ENCODE measurements at regions not wholly inside any gene's neighbourhood (a gene's known extent, or its start where the extent isn't known, plus 50 kb on each side); places are given as distances from the start of the nearest gene placed in this dataset.
A peak's percentile ranks its signal among the peaks of the same experiment; 100 is the strongest.
"Not testable (repeated sequence)": the region's sequence is repeated elsewhere in the genome, so short reads cannot be mapped to it uniquely, and the experiment has no call there.

GRCh38 chr10:53521046-53521445 is 748.5 kb upstream of the MBL2 start:
- Histone ChIP-seq H4K20me1 (ENCODE audit: insufficient read depth) (no peaks in the 10 kb centered on the region), H2AFZ (ENCODE audit: low read depth, low read length) (no peak overlapping the region), H3K9ac (ENCODE audit: low read length) (no peak overlapping the region), H3K4me2 (ENCODE audit: low read length) (no peak overlapping the region), H3K9me2 (ENCODE audit: insufficient read depth, low read length) (no peaks in the 10 kb centered on the region), H3K36me3 (ENCODE audit: insufficient read depth, low read length) (no peaks in the 10 kb centered on the region), H3K4me3 (ENCODE audit: low read length) (no peak overlapping the region), H3F3A (ENCODE audit: insufficient read depth, low read length, poor library complexity, severe bottlenecking) (no peaks in the 10 kb centered on the region), H3K79me2 (replicated peaks; ENCODE audit: insufficient read depth, low read length) (no peaks in the 10 kb centered on the region), H3K9me3 (ENCODE audit: low read length) (no peaks in the 10 kb centered on the region), H3K27me3 (ENCODE audit: insufficient read depth, low read depth, low read length) (no peaks in the 10 kb centered on the region), H3K27ac (ENCODE audit: low read length) (peak overlapping the region; percentile 15)
- TF ChIP-seq EP300 (conservative IDR thresholded peaks at IDR 0.05; ENCODE audit: poor library complexity, severe bottlenecking) (peak; percentile 92), MXI1 (conservative IDR thresholded peaks at IDR 0.05; ENCODE audit: poor library complexity, severe bottlenecking) (no peak), CTCF (IDR thresholded peaks at IDR 0.05; ENCODE audit: poor library complexity, severe bottlenecking) (no peak), RAD21 (conservative IDR thresholded peaks at IDR 0.05) (no peak), POLR2AphosphoS5 (IDR thresholded peaks at IDR 0.05) (peak; percentile 63)
- TF ChIP-seq, protein P1, sequence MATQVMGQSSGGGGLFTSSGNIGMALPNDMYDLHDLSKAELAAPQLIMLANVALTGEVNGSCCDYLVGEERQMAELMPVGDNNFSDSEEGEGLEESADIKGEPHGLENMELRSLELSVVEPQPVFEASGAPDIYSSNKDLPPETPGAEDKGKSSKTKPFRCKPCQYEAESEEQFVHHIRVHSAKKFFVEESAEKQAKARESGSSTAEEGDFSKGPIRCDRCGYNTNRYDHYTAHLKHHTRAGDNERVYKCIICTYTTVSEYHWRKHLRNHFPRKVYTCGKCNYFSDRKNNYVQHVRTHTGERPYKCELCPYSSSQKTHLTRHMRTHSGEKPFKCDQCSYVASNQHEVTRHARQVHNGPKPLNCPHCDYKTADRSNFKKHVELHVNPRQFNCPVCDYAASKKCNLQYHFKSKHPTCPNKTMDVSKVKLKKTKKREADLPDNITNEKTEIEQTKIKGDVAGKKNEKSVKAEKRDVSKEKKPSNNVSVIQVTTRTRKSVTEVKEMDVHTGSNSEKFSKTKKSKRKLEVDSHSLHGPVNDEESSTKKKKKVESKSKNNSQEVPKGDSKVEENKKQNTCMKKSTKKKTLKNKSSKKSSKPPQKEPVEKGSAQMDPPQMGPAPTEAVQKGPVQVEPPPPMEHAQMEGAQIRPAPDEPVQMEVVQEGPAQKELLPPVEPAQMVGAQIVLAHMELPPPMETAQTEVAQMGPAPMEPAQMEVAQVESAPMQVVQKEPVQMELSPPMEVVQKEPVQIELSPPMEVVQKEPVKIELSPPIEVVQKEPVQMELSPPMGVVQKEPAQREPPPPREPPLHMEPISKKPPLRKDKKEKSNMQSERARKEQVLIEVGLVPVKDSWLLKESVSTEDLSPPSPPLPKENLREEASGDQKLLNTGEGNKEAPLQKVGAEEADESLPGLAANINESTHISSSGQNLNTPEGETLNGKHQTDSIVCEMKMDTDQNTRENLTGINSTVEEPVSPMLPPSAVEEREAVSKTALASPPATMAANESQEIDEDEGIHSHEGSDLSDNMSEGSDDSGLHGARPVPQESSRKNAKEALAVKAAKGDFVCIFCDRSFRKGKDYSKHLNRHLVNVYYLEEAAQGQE (IDR thresholded peaks at IDR 0.05; ENCODE audit: borderline replicate concordance) = peak; percentile 62

- Histone ChIP-seq H3K36me3 (ENCODE audit: insufficient read depth, low read length) (no peaks in the 10 kb centered on the region), H3K79me2 (replicated peaks; ENCODE audit: insufficient read depth, low read length) (no peaks in the 10 kb centered on the region), H4K20me1 (ENCODE audit: insufficient read depth) (no peaks in the 10 kb centered on the region), H3K4me2 (ENCODE audit: low read length) (no peak overlapping the region), H2AFZ (ENCODE audit: low read depth, low read length) (no peak overlapping the region), H3K4me3 (ENCODE audit: low read length) (no peak overlapping the region), H3F3A (ENCODE audit: insufficient read depth, low read length, poor library complexity, severe bottlenecking) (no peaks in the 10 kb centered on the region), H3K9me3 (ENCODE audit: low read length) (no peaks in the 10 kb centered on the region), H3K9ac (ENCODE audit: low read length) (no peak overlapping the region), H3K9me2 (ENCODE audit: insufficient read depth, low read length) (no peaks in the 10 kb centered on the region), H3K27ac (ENCODE audit: low read length) (no peak overlapping the region), H3K27me3 (ENCODE audit: insufficient read depth, low read depth, low read length) (no peaks in the 10 kb centered on the region)
- TF ChIP-seq EZH2 (IDR thresholded peaks at IDR 0.05; ENCODE audit: borderline replicate concordance, insufficient read depth, low read length, poor library complexity, severe bottlenecking) (no peak), CTCF (IDR thresholded peaks at IDR 0.05; ENCODE audit: poor library complexity, severe bottlenecking) (no peak), TAF1 (IDR thresholded peaks at IDR 0.05; ENCODE audit: low read depth) (no peak), POLR2AphosphoS5 (IDR thresholded peaks at IDR 0.05) (no peak), RAD21 (conservative IDR thresholded peaks at IDR 0.05) (no peak), EP300 (conservative IDR thresholded peaks at IDR 0.05; ENCODE audit: poor library complexity, severe bottlenecking) (no peak), SMC3 (conservative IDR thresholded peaks at IDR 0.05; ENCODE audit: poor library complexity) (no peak), MXI1 (conservative IDR thresholded peaks at IDR 0.05; ENCODE audit: poor library complexity, severe bottlenecking) (no peak)
- TF ChIP-seq, protein P1 (IDR thresholded peaks at IDR 0.05; ENCODE audit: borderline replicate concordance) = no peak
These were observed 735.6 kb upstream of the MBL2 start for GRCh38 chr10:53508197-53508596.

GRCh38 chr10:53504492-53504891 is 731.9 kb upstream of the MBL2 start:
- H3K4me3 ChIP-seq (ENCODE audit: low read length); H3K9me3 ChIP-seq (ENCODE audit: low read length); H3K27ac ChIP-seq (ENCODE audit: low read length); H4K20me1 ChIP-seq (ENCODE audit: insufficient read depth); H3K27me3 ChIP-seq (ENCODE audit: insufficient read depth, low read depth, low read length); H3K9ac ChIP-seq (ENCODE audit: low read length); H3K9me2 ChIP-seq (ENCODE audit: insufficient read depth, low read length); H3K36me3 ChIP-seq (ENCODE audit: insufficient read depth, low read length); H2AFZ ChIP-seq (ENCODE audit: low read depth, low read length); H3K4me2 ChIP-seq (ENCODE audit: low read length); H3F3A ChIP-seq (ENCODE audit: insufficient read depth, low read length, poor library complexity, severe bottlenecking); H3K79me2 ChIP-seq (replicated peaks; ENCODE audit: insufficient read depth, low read length): not testable (repeated sequence)
